HepG2 (cell line): ENCODE measurements at regions not wholly inside any gene's neighbourhood (a gene's known extent, or its start where the extent isn't known, plus 50 kb on each side); places are given as distances from the start of the nearest gene placed in this dataset.

Source experiments
- AHR ChIP-seq: IDR thresholded peaks from 2 replicates; pipeline ENCODE4 v1.6.1; 2018; ENCODE audit warnings: missing genetic modification reagents, missing compliant biosample characterization
- HNRNPL ChIP-seq: fragments of 200-400 bp; formaldehyde crosslinking; IDR thresholded peaks from 2 replicates; pipeline ENCODE4 v1.6.1; 2017; ENCODE audit warnings: mild to moderate bottlenecking, low read depth, low read length
- KLF16 ChIP-seq, 2 experiments: sonication (generic) in 1 of 2; formaldehyde crosslinking in 1 of 2; IDR thresholded peaks; 2 replicates each; pipeline versions ENCODE4 v1.6.1 to v1.8.0; 2016 to 2023; ENCODE audit warnings: missing genetic modification reagents in 2 of 2, missing compliant biosample characterization in 1 of 2
- KLF6 ChIP-seq: IDR thresholded peaks from 2 replicates; pipeline ENCODE4 v1.8.0; 2016; ENCODE audit warnings: missing biosample characterization, missing genetic modification reagents
- MXI1 ChIP-seq: IDR thresholded peaks from 3 replicates; pipeline ENCODE4 v1.6.1; 2012; ENCODE audit warnings: low read depth, low read length, inconsistent platforms, borderline replicate concordance
- POLR2A ChIP-seq, 2 experiments: IDR thresholded peaks; 2 replicates each; pipeline ENCODE4 v1.6.1; 2011; ENCODE audit warnings: low read depth in 2 of 2, low read length in 2 of 2, mild to moderate bottlenecking in 1 of 2, moderate library complexity in 1 of 2; ENCODE audit not compliant: insufficient read depth in 1 of 2
- RNF2 ChIP-seq: fragments of 450-650 bp; conservative IDR thresholded peaks from 2 replicates; pipeline ENCODE4 v1.6.1; 2016; ENCODE audit warnings: low read depth
- TGIF2 ChIP-seq: IDR thresholded peaks from 2 replicates; pipeline ENCODE4 v1.6.1; 2016; ENCODE audit warnings: control low read depth, missing compliant biosample characterization
- ZBTB7A ChIP-seq: sonication (generic); formaldehyde crosslinking; IDR thresholded peaks from 2 replicates; pipeline ENCODE4 v1.8.0; 2022; ENCODE audit warnings: mild to moderate bottlenecking, missing genetic modification reagents
- ZFYVE20 ChIP-seq: sonication (generic); formaldehyde crosslinking; IDR thresholded peaks from 2 replicates; pipeline ENCODE4 v1.8.0; 2023; ENCODE audit warnings: low read depth, mild to moderate bottlenecking, moderate library complexity, missing genetic modification reagents, borderline replicate concordance
- ZIK1 ChIP-seq: sonication (generic); formaldehyde crosslinking; IDR thresholded peaks from 2 replicates; pipeline ENCODE4 v1.5.0; 2020; ENCODE audit warnings: mild to moderate bottlenecking, low read depth, missing genetic modification reagents, borderline replicate concordance
- TF ChIP-seq, protein P1 (sequence below): sonication (generic); formaldehyde crosslinking; IDR thresholded peaks from 2 replicates; pipeline ENCODE4 v1.5.0; 2020; ENCODE audit warnings: mild to moderate bottlenecking, missing genetic modification reagents, moderate library complexity
- TF ChIP-seq, protein P2 (sequence below): sonication (generic); formaldehyde crosslinking; conservative IDR thresholded peaks from 2 replicates; pipeline ENCODE4 v1.4.0; 2020; ENCODE audit warnings: missing genetic modification reagents
- TF ChIP-seq, protein P3 (sequence below): IDR thresholded peaks from 2 replicates; pipeline ENCODE4 v1.6.1; 2016

DNA sequence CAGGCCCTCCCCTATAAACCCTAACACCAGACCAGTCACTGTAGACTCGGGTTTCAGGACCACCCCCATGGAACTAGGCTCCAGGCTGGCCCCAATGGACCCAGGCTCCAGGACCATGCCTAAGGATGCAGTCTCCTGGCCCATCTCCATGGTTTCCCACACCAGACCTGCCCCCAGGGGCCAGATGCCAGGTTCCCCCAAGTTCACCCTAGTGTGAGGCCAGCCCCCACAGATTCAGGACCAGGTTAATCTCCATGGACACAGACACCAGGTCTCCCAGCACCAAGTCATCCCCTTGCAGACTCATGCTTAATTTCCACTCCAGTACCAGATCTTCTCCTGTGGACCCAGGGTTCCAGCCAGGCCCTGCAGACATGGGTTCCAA lies 103.8 kb upstream of the LANCL2 start:
- TF ChIP-seq, protein P1, sequence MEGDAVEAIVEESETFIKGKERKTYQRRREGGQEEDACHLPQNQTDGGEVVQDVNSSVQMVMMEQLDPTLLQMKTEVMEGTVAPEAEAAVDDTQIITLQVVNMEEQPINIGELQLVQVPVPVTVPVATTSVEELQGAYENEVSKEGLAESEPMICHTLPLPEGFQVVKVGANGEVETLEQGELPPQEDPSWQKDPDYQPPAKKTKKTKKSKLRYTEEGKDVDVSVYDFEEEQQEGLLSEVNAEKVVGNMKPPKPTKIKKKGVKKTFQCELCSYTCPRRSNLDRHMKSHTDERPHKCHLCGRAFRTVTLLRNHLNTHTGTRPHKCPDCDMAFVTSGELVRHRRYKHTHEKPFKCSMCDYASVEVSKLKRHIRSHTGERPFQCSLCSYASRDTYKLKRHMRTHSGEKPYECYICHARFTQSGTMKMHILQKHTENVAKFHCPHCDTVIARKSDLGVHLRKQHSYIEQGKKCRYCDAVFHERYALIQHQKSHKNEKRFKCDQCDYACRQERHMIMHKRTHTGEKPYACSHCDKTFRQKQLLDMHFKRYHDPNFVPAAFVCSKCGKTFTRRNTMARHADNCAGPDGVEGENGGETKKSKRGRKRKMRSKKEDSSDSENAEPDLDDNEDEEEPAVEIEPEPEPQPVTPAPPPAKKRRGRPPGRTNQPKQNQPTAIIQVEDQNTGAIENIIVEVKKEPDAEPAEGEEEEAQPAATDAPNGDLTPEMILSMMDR (CRISPR knock-in tag): no peak
- TF ChIP-seq MXI1 (no peak), ZBTB7A (CRISPR knock-in tag) (no peak), KLF6 (CRISPR knock-in tag) (no peak), KLF16 (CRISPR knock-in tag; IDR thresholded peaks at IDR 0.05) (no peak), TGIF2 (CRISPR knock-in tag) (no peak), POLR2A (IDR thresholded peaks at IDR 0.05; ENCODE audit: insufficient read depth in 1 of 2, low read depth in 2 of 2, low read length in 2 of 2) (no peak), ZIK1 (no peak), AHR (CRISPR knock-in tag) (no peak), ZFYVE20 (no peak), RNF2 (no peak), HNRNPL (no peak)
- TF ChIP-seq, protein P2, sequence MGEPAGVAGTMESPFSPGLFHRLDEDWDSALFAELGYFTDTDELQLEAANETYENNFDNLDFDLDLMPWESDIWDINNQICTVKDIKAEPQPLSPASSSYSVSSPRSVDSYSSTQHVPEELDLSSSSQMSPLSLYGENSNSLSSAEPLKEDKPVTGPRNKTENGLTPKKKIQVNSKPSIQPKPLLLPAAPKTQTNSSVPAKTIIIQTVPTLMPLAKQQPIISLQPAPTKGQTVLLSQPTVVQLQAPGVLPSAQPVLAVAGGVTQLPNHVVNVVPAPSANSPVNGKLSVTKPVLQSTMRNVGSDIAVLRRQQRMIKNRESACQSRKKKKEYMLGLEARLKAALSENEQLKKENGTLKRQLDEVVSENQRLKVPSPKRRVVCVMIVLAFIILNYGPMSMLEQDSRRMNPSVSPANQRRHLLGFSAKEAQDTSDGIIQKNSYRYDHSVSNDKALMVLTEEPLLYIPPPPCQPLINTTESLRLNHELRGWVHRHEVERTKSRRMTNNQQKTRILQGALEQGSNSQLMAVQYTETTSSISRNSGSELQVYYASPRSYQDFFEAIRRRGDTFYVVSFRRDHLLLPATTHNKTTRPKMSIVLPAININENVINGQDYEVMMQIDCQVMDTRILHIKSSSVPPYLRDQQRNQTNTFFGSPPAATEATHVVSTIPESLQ (CRISPR knock-in tag): no peak
- TF ChIP-seq, protein P3, sequence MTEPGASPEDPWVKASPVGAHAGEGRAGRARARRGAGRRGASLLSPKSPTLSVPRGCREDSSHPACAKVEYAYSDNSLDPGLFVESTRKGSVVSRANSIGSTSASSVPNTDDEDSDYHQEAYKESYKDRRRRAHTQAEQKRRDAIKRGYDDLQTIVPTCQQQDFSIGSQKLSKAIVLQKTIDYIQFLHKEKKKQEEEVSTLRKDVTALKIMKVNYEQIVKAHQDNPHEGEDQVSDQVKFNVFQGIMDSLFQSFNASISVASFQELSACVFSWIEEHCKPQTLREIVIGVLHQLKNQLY: no peak
